ENCODE measurements at regions not wholly inside any gene's neighbourhood (a gene's known extent, or its start where the extent isn't known, plus 50 kb on each side); places are given as distances from the start of the nearest gene placed in this dataset.

DNA sequence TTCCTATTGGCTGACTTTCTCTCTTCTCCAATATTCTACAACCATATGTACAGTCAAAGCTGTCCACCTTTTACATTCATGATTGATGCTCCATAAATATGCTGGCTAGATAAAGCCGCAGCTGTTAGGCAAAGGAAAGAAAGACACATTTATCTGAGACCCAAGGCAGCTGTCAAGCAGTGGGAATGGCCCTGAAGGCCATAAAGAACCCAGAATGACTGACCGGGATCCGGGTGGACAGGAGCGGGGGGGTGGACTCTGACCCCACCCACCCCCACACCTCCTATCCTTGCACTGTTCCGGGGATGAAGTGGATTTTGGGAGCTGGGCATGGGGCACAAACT lies 116.4 kb downstream of the RTP5 start:
- TF ChIP-seq, protein P1, sequence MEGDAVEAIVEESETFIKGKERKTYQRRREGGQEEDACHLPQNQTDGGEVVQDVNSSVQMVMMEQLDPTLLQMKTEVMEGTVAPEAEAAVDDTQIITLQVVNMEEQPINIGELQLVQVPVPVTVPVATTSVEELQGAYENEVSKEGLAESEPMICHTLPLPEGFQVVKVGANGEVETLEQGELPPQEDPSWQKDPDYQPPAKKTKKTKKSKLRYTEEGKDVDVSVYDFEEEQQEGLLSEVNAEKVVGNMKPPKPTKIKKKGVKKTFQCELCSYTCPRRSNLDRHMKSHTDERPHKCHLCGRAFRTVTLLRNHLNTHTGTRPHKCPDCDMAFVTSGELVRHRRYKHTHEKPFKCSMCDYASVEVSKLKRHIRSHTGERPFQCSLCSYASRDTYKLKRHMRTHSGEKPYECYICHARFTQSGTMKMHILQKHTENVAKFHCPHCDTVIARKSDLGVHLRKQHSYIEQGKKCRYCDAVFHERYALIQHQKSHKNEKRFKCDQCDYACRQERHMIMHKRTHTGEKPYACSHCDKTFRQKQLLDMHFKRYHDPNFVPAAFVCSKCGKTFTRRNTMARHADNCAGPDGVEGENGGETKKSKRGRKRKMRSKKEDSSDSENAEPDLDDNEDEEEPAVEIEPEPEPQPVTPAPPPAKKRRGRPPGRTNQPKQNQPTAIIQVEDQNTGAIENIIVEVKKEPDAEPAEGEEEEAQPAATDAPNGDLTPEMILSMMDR (IDR thresholded peaks at IDR 0.05; ENCODE audit: insufficient read depth, low read depth, low read length), result no peak
- POLR2A ChIA-PET, result no interaction called here
- H3K36me3 ChIP-seq (ENCODE audit: control insufficient read depth, insufficient read depth, low read length), result no peaks in the 10 kb centered on the region
- H3K4me3 ChIP-seq (ENCODE audit: low read depth, low read length), result no peak overlapping the region
- no peaks in the 10 kb centered on the region for H3K27me3 ChIP-seq (ENCODE audit: control insufficient read depth, insufficient read depth, low read length)
- DNase-seq (ENCODE audit: low read depth), result no peak
- CTCF ChIA-PET, result no interaction called here

DNA sequence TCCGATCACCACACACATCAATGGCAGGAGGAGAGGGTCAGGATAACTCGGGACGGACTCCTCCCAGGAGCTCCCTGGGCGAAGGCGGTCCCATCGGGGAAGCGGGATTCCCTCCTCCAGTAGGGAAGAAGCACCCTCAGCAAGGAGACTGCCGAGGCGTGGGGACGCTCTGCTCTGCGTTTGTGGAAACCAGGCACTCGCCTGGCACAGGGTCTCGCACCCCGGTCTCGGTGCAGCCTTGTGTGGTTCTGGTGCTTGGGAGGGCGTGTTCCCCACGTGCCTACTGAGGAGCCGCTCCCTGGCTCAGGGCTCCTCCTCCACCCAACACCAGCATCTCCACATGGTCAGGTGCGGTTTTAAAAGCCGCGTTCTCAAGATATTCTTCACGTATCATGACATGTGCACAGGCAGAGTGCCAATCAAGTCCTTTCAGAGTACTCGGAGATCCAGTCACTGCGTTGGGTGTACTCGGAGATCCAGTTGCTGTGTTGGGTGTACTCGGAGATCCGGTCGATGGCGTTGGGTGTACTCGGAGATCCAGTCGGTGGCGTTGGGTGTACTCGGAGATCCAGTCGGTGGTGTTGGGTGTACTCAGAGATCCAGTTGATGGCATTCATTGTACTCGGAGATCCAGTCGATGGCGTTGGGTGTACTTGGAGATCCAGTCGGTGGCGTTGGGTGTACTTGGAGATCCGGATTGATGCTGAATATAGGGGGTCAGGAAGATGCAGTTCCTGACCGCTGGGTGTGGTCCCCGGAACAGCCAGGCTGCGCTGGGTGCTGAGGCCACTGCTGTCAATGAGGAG lies 117.5 kb downstream of the RTP5 start:
- no peak for DNase-seq (ENCODE audit: low read depth)
- no peaks in the 10 kb centered on the region for H3K36me3 ChIP-seq (ENCODE audit: control insufficient read depth, insufficient read depth, low read length)
- TF ChIP-seq, protein P1 (IDR thresholded peaks at IDR 0.05; ENCODE audit: insufficient read depth, low read depth, low read length), result no peak
- POLR2A ChIA-PET, result no interaction called here
- no peaks in the 10 kb centered on the region for H3K27me3 ChIP-seq (ENCODE audit: control insufficient read depth, insufficient read depth, low read length)
- CTCF ChIA-PET, result no interaction called here
- no peak overlapping the region for H3K4me3 ChIP-seq (ENCODE audit: low read depth, low read length)

DNA sequence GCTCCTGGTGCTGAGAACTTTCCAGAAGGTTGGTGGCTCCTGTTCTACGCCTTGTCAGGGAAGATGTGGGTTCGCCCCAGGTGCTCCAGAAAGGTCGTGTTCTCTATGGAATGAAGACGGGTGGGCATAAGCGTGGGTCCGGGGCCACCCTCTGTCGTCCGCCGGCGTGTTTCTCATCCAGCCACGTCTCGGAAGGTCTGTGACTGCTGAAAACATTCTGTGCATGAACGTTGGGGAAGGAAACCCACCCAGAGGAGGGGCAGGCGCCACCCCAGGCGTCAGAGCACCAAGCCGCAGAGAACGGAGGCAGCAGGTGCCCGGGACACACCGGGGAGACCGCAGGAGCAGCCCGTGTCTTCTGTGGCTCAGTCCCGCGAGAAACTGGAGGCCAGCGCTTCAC lies 118.2 kb downstream of the RTP5 start:
- Histone ChIP-seq H3K27me3 (ENCODE audit: control insufficient read depth, insufficient read depth, low read length) (no peaks in the 10 kb centered on the region), H3K4me3 (ENCODE audit: low read depth, low read length) (no peak overlapping the region), H3K36me3 (ENCODE audit: control insufficient read depth, insufficient read depth, low read length) (no peaks in the 10 kb centered on the region)
- CTCF ChIA-PET, result interaction anchor here (1.2 kb wide), 1 partner anchor 12 kb away, joined by 3 read pairs; no protein-coding TSS in a partner anchor
- DNase-seq (ENCODE audit: low read depth), result no peak
- POLR2A ChIA-PET, result no interaction called here
- TF ChIP-seq, protein P1 (IDR thresholded peaks at IDR 0.05; ENCODE audit: insufficient read depth, low read depth, low read length), result no peak

DNA sequence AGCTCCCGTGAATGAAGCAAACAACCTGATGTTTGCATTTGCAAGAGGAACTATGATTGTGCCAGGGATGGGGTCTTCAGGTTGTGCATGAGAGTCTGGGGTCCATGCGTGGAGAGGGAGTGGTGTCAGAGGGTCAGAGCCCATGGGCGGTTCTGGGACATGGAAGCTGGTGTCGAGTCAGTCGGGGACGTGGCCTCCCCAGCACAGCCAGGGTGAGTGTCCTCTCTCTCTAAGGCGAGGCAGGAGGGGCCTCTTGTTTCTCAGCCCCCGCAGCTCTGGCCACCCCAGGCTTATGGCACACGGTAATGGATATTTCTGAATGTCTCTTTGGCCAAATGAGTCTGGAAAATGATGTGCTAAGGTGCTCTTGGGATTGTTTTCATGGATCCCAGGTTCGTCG lies 118.6 kb downstream of the RTP5 start:
- no peaks in the 10 kb centered on the region for H3K27me3 ChIP-seq (ENCODE audit: control insufficient read depth, insufficient read depth, low read length)
- H3K36me3 ChIP-seq (ENCODE audit: control insufficient read depth, insufficient read depth, low read length), result no peaks in the 10 kb centered on the region
- H3K4me3 ChIP-seq (ENCODE audit: low read depth, low read length), result no peak overlapping the region
- TF ChIP-seq, protein P1 (IDR thresholded peaks at IDR 0.05; ENCODE audit: insufficient read depth, low read depth, low read length), result no peak
- POLR2A ChIA-PET, result no interaction called here
- CTCF ChIA-PET, result interaction anchor here (1.2 kb wide), 1 partner anchor 12 kb away, joined by 3 read pairs; no protein-coding TSS in a partner anchor
- no peak for DNase-seq (ENCODE audit: low read depth)

DNA sequence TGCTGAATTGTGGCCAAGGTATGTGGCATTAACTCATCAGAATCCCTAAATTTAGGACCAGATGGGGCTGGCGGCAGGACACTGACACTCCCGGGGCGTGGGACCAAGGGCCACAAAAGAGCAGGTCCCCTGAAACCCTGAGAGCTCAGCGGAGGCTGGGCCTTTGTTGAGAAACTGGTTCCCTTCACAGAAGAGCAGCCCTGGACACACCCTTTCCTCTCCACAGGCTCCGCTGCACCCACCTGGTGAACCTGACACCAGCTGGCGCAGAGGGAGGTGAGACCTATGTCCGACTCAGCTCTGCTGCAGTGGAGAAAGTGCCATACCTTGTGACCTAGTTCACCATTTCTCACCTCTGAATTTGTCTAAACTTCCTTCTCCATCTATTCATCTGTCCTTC lies 119.5 kb downstream of the RTP5 start:
- POLR2A ChIA-PET, result no interaction called here

More for the DNA sequence above, 119.5 kb downstream of the RTP5 start:
- no peak for DNase-seq (ENCODE audit: low read depth)
- Histone ChIP-seq H3K27me3 (ENCODE audit: control insufficient read depth, insufficient read depth, low read length) (no peaks in the 10 kb centered on the region), H3K36me3 (ENCODE audit: control insufficient read depth, insufficient read depth, low read length) (no peaks in the 10 kb centered on the region), H3K4me3 (ENCODE audit: low read depth, low read length) (no peak overlapping the region)
- TF ChIP-seq, protein P1 (IDR thresholded peaks at IDR 0.05; ENCODE audit: insufficient read depth, low read depth, low read length), result no peak
- CTCF ChIA-PET, result interaction anchor here (0.7 to 1.2 kb wide), 2 partner anchors 9 to 11 kb away, joined by 3 read pairs; no protein-coding TSS in a partner anchor

All from BJ (cell line).